PC-3 (cell line): ENCODE measurements at regions not wholly inside any gene's neighbourhood (a gene's known extent, or its start where the extent isn't known, plus 50 kb on each side); places are given as distances from the start of the nearest gene placed in this dataset.

ENCODE experiments used
- CTCF ChIP-seq: fragments of 300-600 bp; sonication (generic); conservative IDR thresholded peaks from 2 replicates; pipeline ENCODE4 v1.5.1; 2017; ENCODE audit warnings: antibody characterized with exemption, low read depth, mild to moderate bottlenecking, low read length
- EZH2phosphoT487 ChIP-seq: fragments of 300-600 bp; sonication (generic); IDR thresholded peaks from 2 replicates; pipeline ENCODE4 v1.6.1; 2018; ENCODE audit warnings: mild to moderate bottlenecking, antibody characterized with exemption, low read length, borderline replicate concordance

- no peak for TF ChIP-seq CTCF
- no peak for TF ChIP-seq EZH2phosphoT487
These were observed 787.9 kb upstream of the MAN1A1 start for GRCh38 chr6:120137492-120137891.
